ENCODE measurements at regions not wholly inside any gene's neighbourhood (a gene's known extent, or its start where the extent isn't known, plus 50 kb on each side); places are given as distances from the start of the nearest gene placed in this dataset.

DNA sequence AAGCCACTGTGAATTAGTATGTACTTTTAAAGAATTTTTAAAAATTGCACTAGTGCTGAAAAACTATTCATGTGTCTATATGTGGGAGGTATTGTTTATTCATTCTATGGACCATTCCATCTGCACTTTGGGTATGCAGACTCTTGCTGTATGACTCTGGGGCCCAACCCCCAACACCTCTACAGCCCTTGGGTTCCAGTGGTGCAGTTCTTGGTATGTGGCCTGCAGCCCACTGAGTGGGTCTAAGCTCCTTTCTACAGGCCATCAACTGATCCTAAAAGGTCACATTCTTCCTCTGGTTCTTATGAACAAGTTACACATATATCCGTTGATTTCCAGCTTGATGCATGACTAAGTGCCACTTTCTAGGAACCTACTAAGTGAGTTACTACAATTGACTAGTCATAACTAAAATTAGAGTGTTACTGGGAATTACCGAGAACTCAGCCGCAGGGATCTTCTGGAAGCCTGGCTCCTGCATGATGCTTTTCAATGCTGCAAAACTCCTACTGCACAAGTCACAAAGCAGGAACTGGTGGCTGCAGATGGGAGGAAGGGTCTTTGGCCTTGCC, 62.4 kb upstream of the MED13L start:
- no peak overlapping the region for H3K4me3 ChIP-seq (ENCODE audit: low read length)
- H3K79me2 ChIP-seq (ENCODE audit: low read length) = no peaks in the 10 kb centered on the region
- TF ChIP-seq, protein P1, sequence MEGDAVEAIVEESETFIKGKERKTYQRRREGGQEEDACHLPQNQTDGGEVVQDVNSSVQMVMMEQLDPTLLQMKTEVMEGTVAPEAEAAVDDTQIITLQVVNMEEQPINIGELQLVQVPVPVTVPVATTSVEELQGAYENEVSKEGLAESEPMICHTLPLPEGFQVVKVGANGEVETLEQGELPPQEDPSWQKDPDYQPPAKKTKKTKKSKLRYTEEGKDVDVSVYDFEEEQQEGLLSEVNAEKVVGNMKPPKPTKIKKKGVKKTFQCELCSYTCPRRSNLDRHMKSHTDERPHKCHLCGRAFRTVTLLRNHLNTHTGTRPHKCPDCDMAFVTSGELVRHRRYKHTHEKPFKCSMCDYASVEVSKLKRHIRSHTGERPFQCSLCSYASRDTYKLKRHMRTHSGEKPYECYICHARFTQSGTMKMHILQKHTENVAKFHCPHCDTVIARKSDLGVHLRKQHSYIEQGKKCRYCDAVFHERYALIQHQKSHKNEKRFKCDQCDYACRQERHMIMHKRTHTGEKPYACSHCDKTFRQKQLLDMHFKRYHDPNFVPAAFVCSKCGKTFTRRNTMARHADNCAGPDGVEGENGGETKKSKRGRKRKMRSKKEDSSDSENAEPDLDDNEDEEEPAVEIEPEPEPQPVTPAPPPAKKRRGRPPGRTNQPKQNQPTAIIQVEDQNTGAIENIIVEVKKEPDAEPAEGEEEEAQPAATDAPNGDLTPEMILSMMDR (IDR thresholded peaks at IDR 0.05; ENCODE audit: low read depth, low read length) = no peak
- no peak for TF ChIP-seq EZH2phosphoT487 (IDR thresholded peaks at IDR 0.05; ENCODE audit: low read depth)
- H3K27me3 ChIP-seq (ENCODE audit: low read depth, low read length) = peaks cover 13% of the 10 kb centered on the region; the same call in 1 of the 2 replicates
- H3K4me1 ChIP-seq (ENCODE audit: low read length) = peaks cover 57% of the 10 kb centered on the region
- 0 out of 2 replicates have a peak overlapping the region, but pooled peaks have one; percentile 36 for H3K4me2 ChIP-seq (ENCODE audit: low read length)
- no peak overlapping the region for H3K27ac ChIP-seq (ENCODE audit: low read length)
- H2AFZ ChIP-seq (ENCODE audit: low read depth, low read length) = no peak overlapping the region
- no peak overlapping the region for H3K9ac ChIP-seq (ENCODE audit: low read length)
- no peaks in the 10 kb centered on the region for H3K36me3 ChIP-seq (replicated peaks; ENCODE audit: low read depth, low read length)
- no peaks in the 10 kb centered on the region for H3K9me3 ChIP-seq (ENCODE audit: insufficient read depth, low read length)
- no peaks in the 10 kb centered on the region for H4K20me1 ChIP-seq (ENCODE audit: insufficient read depth, low read length)

DNA sequence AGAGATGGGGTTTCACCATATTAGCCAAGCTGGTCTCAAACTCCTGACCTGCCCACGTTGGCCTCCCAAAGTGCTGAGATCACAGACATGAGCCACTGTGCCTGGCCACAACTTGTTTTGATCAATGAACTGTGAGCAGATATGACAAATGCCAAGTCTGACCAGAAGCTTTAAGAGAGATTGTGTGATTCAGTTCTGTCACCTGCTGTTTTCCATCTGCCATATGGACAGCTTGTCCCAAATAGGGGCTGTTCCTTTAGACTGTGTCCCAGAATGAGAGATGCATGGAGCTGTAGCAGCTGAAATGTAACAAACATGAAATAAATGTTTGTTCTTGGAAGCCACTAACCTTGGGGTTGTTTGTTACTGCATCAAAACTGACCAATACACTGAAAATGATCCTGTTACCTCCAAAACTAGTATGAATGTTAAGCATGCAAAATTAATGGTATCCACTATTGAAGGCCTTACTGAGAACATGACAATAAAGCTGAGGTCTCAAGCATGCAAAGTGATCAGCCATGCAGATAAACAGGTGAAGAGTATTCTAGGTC, 65.9 kb upstream of the MED13L start:
- Histone ChIP-seq H3K79me2 (ENCODE audit: low read length) (no peaks in the 10 kb centered on the region), H2AFZ (ENCODE audit: low read depth, low read length) (no peak overlapping the region), H3K4me2 (ENCODE audit: low read length) (no peak overlapping the region), H3K9ac (ENCODE audit: low read length) (no peak overlapping the region), H3K36me3 (replicated peaks; ENCODE audit: low read depth, low read length) (no peaks in the 10 kb centered on the region), H3K9me3 (ENCODE audit: insufficient read depth, low read length) (no peaks in the 10 kb centered on the region), H4K20me1 (ENCODE audit: insufficient read depth, low read length) (no peaks in the 10 kb centered on the region), H3K27ac (ENCODE audit: low read length) (no peak overlapping the region), H3K4me3 (ENCODE audit: low read length) (no peak overlapping the region), H3K4me1 (ENCODE audit: low read length) (peaks cover 28% of the 10 kb centered on the region), H3K27me3 (ENCODE audit: low read depth, low read length) (peaks cover 38% of the 10 kb centered on the region)
- no peak for TF ChIP-seq EZH2phosphoT487 (IDR thresholded peaks at IDR 0.05; ENCODE audit: low read depth)
- TF ChIP-seq, protein P1 (IDR thresholded peaks at IDR 0.05; ENCODE audit: low read depth, low read length) = no peak

DNA sequence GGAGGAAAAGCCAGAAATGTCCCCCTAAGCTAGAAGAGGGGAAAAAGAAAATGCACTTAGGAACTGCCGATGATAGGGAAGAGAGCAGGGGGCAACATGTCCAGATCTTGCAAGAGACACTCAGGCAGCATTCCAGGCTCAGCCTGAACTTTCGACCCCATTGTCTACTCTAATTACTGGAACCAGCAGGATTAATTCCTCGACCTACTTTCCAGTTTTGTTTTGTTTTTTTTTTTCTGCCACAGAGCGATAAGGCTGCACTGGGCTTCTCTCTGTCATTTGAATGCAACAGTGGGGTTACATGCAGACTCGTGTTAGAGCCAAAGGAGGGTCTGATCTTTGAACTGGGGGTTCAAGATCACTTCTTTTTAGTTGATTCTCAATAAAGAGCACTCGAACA, 68.7 kb upstream of the MED13L start:
- H2AFZ ChIP-seq (ENCODE audit: low read depth, low read length) = no peak overlapping the region
- no peak overlapping the region for H3K9ac ChIP-seq (ENCODE audit: low read length)
- H3K27ac ChIP-seq (ENCODE audit: low read length) = no peak overlapping the region
- H3K4me1 ChIP-seq (ENCODE audit: low read length) = peaks cover 11% of the 10 kb centered on the region
- no peaks in the 10 kb centered on the region for H3K79me2 ChIP-seq (ENCODE audit: low read length)
- H3K36me3 ChIP-seq (replicated peaks; ENCODE audit: low read depth, low read length) = no peaks in the 10 kb centered on the region
- H3K9me3 ChIP-seq (ENCODE audit: insufficient read depth, low read length) = no peaks in the 10 kb centered on the region
- no peak for TF ChIP-seq EZH2phosphoT487 (IDR thresholded peaks at IDR 0.05; ENCODE audit: low read depth)
- TF ChIP-seq, protein P1 (IDR thresholded peaks at IDR 0.05; ENCODE audit: low read depth, low read length) = no peak
- no peaks in the 10 kb centered on the region for H4K20me1 ChIP-seq (ENCODE audit: insufficient read depth, low read length)
- H3K4me2 ChIP-seq (ENCODE audit: low read length) = no peak overlapping the region
- no peak overlapping the region for H3K4me3 ChIP-seq (ENCODE audit: low read length)
- peaks cover 38% of the 10 kb centered on the region for H3K27me3 ChIP-seq (ENCODE audit: low read depth, low read length)

DNA sequence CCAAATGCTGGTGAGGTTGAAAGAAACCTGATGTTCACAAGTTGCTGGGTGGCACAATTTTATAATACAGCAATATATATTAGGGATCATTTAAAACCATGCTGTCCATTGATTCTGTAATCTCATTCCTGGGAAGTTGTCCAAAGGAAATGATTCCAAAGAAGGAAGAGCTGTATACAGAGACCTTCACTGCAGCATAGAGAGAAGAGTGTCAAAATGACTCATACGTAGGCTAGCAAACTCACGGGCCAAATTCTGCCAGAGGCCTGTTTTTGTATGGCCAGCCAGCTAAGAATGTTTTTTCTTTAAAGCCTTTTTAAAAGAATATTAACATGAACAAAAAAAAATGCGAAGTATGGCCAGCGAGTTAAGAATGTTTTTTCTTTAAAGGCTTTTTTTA, 69.2 kb upstream of the MED13L start:
- H3K36me3 ChIP-seq (replicated peaks; ENCODE audit: low read depth, low read length) = no peaks in the 10 kb centered on the region
- no peak overlapping the region for H2AFZ ChIP-seq (ENCODE audit: low read depth, low read length)
- H3K4me2 ChIP-seq (ENCODE audit: low read length) = no peak overlapping the region
- H3K4me3 ChIP-seq (ENCODE audit: low read length) = no peak overlapping the region
- peaks cover 38% of the 10 kb centered on the region for H3K27me3 ChIP-seq (ENCODE audit: low read depth, low read length)
- TF ChIP-seq EZH2phosphoT487 (IDR thresholded peaks at IDR 0.05; ENCODE audit: low read depth) = no peak
- TF ChIP-seq, protein P1 (IDR thresholded peaks at IDR 0.05; ENCODE audit: low read depth, low read length) = no peak
- H3K79me2 ChIP-seq (ENCODE audit: low read length) = no peaks in the 10 kb centered on the region
- no peaks in the 10 kb centered on the region for H3K9me3 ChIP-seq (ENCODE audit: insufficient read depth, low read length)
- no peak overlapping the region for H3K27ac ChIP-seq (ENCODE audit: low read length)
- H4K20me1 ChIP-seq (ENCODE audit: insufficient read depth, low read length) = no peaks in the 10 kb centered on the region
- no peak overlapping the region for H3K9ac ChIP-seq (ENCODE audit: low read length)
- peaks cover 11% of the 10 kb centered on the region for H3K4me1 ChIP-seq (ENCODE audit: low read length)

Measured in OCI-LY3 (cell line).